HepG2 (cell line): ENCODE measurements at regions not wholly inside any gene's neighbourhood (a gene's known extent, or its start where the extent isn't known, plus 50 kb on each side); places are given as distances from the start of the nearest gene placed in this dataset.
A peak's percentile ranks its signal among the peaks of the same experiment; 100 is the strongest.

Experiments
- ATAC-seq: fragments of 200-7000 bp; cut with Tn5 transposase; 3 replicates; pipeline ENCODE4 v1.9.1; 2020; ENCODE audit warnings: mild to moderate bottlenecking, moderate library complexity
- BruUV-seq: library from RNA; stranded (reverse); fragments of 400-500 nt; replicated peaks from 2 replicates; lab custom pipeline; 2021; lab: Mats Ljungman, UMichigan
- CTCF ChIA-PET: fragments of 300-600 bp; formaldehyde crosslinking; extraction: SDS; loops from one replicate; lab custom pipeline; 2021; ENCODE audit warnings: low total read pairs, inconsistent platforms, low intra/inter-chr PET ratio; lab: Yijun Ruan, JAX
- POLR2A ChIA-PET: fragments of 350-600 bp; sonication (Branson Sonifier 250); formaldehyde crosslinking; loops from one replicate; lab custom pipeline; 2020; ENCODE audit warnings: antibody characterized with exemption, inconsistent platforms; lab: Yijun Ruan, JAX
- DNase-seq: peaks from one replicate; pipeline ENCODE4 v3.0.0-alpha.2; 2015; ENCODE audit warnings: low spot score
- FAIRE-seq: peaks from 3 replicates; lab custom pipeline; 2011; peaks lifted over from hg19 to GRCh38; lab: Jason Lieb, UNC
- H2AFZ ChIP-seq: one replicate; pipeline ENCODE4 v1.6.1; 2011; ENCODE audit warnings: low read length, inconsistent platforms
- H3K27ac ChIP-seq: fragments of 300-600 bp; 3 replicates; pipeline ENCODE4 v1.8.0; 2011; ENCODE audit warnings: mixed run types, mild to moderate bottlenecking, mixed read lengths, low read length, inconsistent platforms; ENCODE audit not compliant: insufficient read depth; ENCODE audit errors: extremely low read length
- H3K27me3 ChIP-seq, 2 experiments: fragments of 200-600 bp in 1 of 2; 2 replicates in 1 of 2; 3 replicates in 1 of 2; pipeline versions ENCODE4 v1.6.0 to v1.8.0; 2011; ENCODE audit warnings: low read length in 2 of 2, mild to moderate bottlenecking in 2 of 2, moderate library complexity in 2 of 2, inconsistent platforms in 1 of 2; ENCODE audit not compliant: insufficient read depth in 2 of 2, control insufficient read depth in 1 of 2
- H3K36me3 ChIP-seq, 2 experiments: fragments of 200-600 bp in 1 of 2; replicated peaks in 1 of 2; 2 replicates in 1 of 2; 3 replicates in 1 of 2; pipeline versions ENCODE4 v1.5.1 to v1.8.0; 2011; ENCODE audit warnings: low read length in 2 of 2, inconsistent platforms in 1 of 2; ENCODE audit not compliant: insufficient read depth in 2 of 2, control insufficient read depth in 1 of 2
- H3K4me1 ChIP-seq: 2 replicates; pipeline ENCODE4 v1.5.1; 2012; ENCODE audit warnings: low read length, inconsistent platforms; ENCODE audit not compliant: insufficient read depth
- H3K4me2 ChIP-seq: 2 replicates; pipeline ENCODE4 v1.6.0; 2011; ENCODE audit warnings: low read depth, low read length, inconsistent platforms
- H3K4me3 ChIP-seq, 3 experiments: fragments of 200-600 bp in 1 of 3; sonication (generic), shearing (Covaris generic) in 1 of 3; replicated peaks in 1 of 3; 2 replicates each; pipeline ENCODE4 v1.5.1; 2011 to 2016; ENCODE audit warnings: low read length in 3 of 3, inconsistent platforms in 2 of 3, low read depth in 2 of 3, mild to moderate bottlenecking in 2 of 3, control low read depth in 1 of 3, mixed read lengths in 1 of 3; ENCODE audit not compliant: insufficient read depth in 1 of 3
- H3K79me2 ChIP-seq: one replicate; pipeline ENCODE4 v1.6.1; 2011; ENCODE audit warnings: low read length, inconsistent platforms; ENCODE audit not compliant: insufficient read depth
- H3K9ac ChIP-seq: 2 replicates; pipeline ENCODE4 v1.6.0; 2011; ENCODE audit warnings: mild to moderate bottlenecking, low read depth, low read length, inconsistent platforms; ENCODE audit not compliant: insufficient read depth
- H3K9me3 ChIP-seq: 2 replicates; pipeline ENCODE4 v1.5.1; 2012; ENCODE audit warnings: mild to moderate bottlenecking, low read length
- H4K20me1 ChIP-seq: 2 replicates; pipeline ENCODE4 v1.6.0; 2011; ENCODE audit warnings: inconsistent platforms, mild to moderate bottlenecking, low read length, moderate library complexity; ENCODE audit not compliant: insufficient read depth
- ATF7 ChIP-seq, 2 experiments: fragments of 450-650 bp in 1 of 2; sonication (generic) in 1 of 2; formaldehyde crosslinking in 1 of 2; IDR thresholded peaks; 2 replicates each; pipeline versions ENCODE4 v1.4.0 to v1.6.1; 2016 to 2020; ENCODE audit warnings: antibody characterized with exemption in 1 of 2, mild to moderate bottlenecking in 1 of 2, missing genetic modification reagents in 1 of 2
- IRF2 ChIP-seq: IDR thresholded peaks from 2 replicates; pipeline ENCODE4 v1.6.1; 2018; ENCODE audit warnings: missing genetic modification reagents, missing compliant biosample characterization
- IRX3 ChIP-seq: sonication (generic); formaldehyde crosslinking; IDR thresholded peaks from 2 replicates; pipeline ENCODE4 v1.8.1; 2023; ENCODE audit warnings: mild to moderate bottlenecking, low read depth, missing genetic modification reagents, borderline replicate concordance
- NR2F6 ChIP-seq, 2 experiments: IDR thresholded peaks; 2 replicates each; pipeline ENCODE4 v1.6.1; 2016; ENCODE audit warnings: antibody characterized with exemption in 1 of 2, mild to moderate bottlenecking in 1 of 2
- WGBS: methylation state at CpG from one replicate; pipeline ENCODE4 v1.1.6; 2017; ENCODE audit warnings: low lambda C conversion rate; 5-methylcytosine and 5-hydroxymethylcytosine counted together
- in situ Hi-C: cut with HindIII; loops from 2 replicates; pipeline ENCODE4 v1.10.0; 2017; ENCODE audit warnings: low pct_unique_long_range_greater_than_20kb; ENCODE audit not compliant: extremely low pct_ligation_motif_present
- intact Hi-C: fragments of 100-400 bp; cut with micrococcal nuclease; formaldehyde crosslinking; loops from one replicate; pipeline ENCODE4 v1.10.0; 2022; ENCODE audit not compliant: unreplicated experiment
- TF ChIP-seq, protein P1 (sequence below): sonication (generic); formaldehyde crosslinking; IDR thresholded peaks from 2 replicates; pipeline ENCODE4 v1.5.0; 2020; ENCODE audit warnings: missing genetic modification reagents

DNA sequence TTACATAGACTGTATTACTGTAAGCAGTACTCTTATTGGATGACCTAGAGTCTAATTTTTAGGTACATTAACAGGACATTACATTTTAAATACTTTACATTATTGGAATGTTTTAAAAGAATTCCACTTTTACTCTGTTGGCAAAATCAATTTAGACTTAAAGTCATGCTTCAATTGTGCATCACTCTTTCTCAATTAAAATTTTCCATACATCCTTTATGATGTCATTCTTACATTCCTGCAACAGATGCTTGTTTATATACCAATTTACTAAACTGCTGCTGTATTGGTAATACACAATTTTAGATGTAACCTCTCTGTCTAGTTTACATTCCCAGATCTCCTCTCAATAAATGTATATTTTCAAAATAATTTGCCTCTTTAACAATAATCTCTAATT, 440.1 kb downstream of the ZEB2 start:
- in situ Hi-C loops = no loop called here
- Histone ChIP-seq H3K9ac (no peak overlapping the region), H3K36me3 (no peaks in the 10 kb centered on the region), H3K79me2 (no peaks in the 10 kb centered on the region), H3K4me1 (no peaks in the 10 kb centered on the region), H2AFZ (no peak overlapping the region), H3K27ac (no peak overlapping the region), H4K20me1 (no peaks in the 10 kb centered on the region), H3K27me3 (no peaks in the 10 kb centered on the region), H3K4me3 (no peak overlapping the region), H3K9me3 (no peaks in the 10 kb centered on the region), H3K4me2 (no peak overlapping the region)
- TF ChIP-seq ATF7 (IDR thresholded peaks at IDR 0.05) (peak; percentile 65), ATF7 (CRISPR knock-in tag; IDR thresholded peaks at IDR 0.05) (no peak), IRF2 (no peak)
- CTCF ChIA-PET = no interaction called here
- FAIRE-seq = no peak
- no peak for DNase-seq
- no peak for ATAC-seq
- intact Hi-C loops = no loop called here
- POLR2A ChIA-PET = no interaction called here
- BruUV-seq = no TSS peak

DNA sequence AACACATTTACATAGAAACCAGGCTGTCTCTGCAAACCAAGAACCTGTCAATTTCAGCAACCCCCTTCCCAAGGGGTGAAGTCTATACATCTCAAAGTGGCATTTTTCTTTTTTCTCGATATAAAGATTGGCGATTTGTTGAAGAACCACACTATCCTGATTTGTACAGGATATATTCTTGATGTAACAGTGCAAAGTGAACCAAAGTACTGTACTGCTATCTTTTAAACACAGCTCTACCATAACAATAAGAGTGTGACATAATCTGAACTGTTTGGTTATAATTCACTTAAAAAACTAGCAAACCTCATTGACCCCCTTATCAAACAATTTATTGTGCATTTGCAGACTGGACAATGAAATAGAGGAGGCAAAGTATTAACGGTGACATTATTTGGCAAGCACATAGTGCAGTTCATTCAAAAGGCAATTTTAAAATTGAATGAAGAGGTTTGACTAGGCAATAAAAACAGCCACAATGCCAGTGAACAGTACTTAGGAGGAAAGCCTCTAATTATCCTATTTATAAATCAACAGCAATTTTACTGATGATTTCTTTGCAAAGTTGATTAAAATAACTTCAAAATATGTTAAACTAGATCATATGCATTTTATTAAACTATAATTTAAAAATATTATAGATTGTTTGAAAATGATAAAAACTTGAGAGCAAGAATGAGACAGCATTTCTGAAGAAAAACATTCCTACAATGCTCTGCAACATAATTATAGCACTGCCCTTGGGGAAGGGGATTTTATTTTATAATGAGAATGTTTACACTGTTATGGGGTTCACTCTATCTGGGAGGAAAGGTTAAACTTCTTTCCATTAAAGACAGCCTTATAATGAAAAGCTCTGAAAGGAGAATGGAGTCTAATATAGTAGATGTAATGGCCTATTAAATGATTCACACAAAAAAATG, 440.9 kb downstream of the ZEB2 start:
- TF ChIP-seq IRX3 (CRISPR knock-in tag) (no peak), NR2F6 (IDR thresholded peaks at IDR 0.05) (no peak), NR2F6 (CRISPR knock-in tag; IDR thresholded peaks at IDR 0.05) (no peak)
- TF ChIP-seq, protein P1, sequence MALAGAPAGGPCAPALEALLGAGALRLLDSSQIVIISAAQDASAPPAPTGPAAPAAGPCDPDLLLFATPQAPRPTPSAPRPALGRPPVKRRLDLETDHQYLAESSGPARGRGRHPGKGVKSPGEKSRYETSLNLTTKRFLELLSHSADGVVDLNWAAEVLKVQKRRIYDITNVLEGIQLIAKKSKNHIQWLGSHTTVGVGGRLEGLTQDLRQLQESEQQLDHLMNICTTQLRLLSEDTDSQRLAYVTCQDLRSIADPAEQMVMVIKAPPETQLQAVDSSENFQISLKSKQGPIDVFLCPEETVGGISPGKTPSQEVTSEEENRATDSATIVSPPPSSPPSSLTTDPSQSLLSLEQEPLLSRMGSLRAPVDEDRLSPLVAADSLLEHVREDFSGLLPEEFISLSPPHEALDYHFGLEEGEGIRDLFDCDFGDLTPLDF = no peak
- no peak overlapping the region for H3K27ac ChIP-seq
- WGBS = 30% methylated on average over 3 of the region's 3 CpGs
- H3K36me3 ChIP-seq = no peaks in the 10 kb centered on the region
- no TSS peak for BruUV-seq
- in situ Hi-C loops = no loop called here
- H2AFZ ChIP-seq = no peak overlapping the region
- no peak overlapping the region for H3K4me3 ChIP-seq
- no peaks in the 10 kb centered on the region for H3K4me1 ChIP-seq
- H3K9me3 ChIP-seq = no peaks in the 10 kb centered on the region
- H3K9ac ChIP-seq = no peak overlapping the region
- no peak overlapping the region for H3K4me2 ChIP-seq
- ChIA-PET POLR2A (no interaction called here), CTCF (no interaction called here)
- intact Hi-C loops = no loop called here
- H3K27me3 ChIP-seq = no peaks in the 10 kb centered on the region
- no peaks in the 10 kb centered on the region for H4K20me1 ChIP-seq
- no peak for DNase-seq
- no peak for ATAC-seq
- no peaks in the 10 kb centered on the region for H3K79me2 ChIP-seq
- no peak for FAIRE-seq
